GM12878 (cell line): ENCODE measurements at regions not wholly inside any gene's neighbourhood (a gene's known extent, or its start where the extent isn't known, plus 50 kb on each side); places are given as distances from the start of the nearest gene placed in this dataset.

Experiments used
- ATAC-seq: fragments of 200-7000 bp; cut with Tn5 transposase; 3 replicates; pipeline ENCODE4 v1.9.1; 2020; ENCODE audit warnings: mild to moderate bottlenecking, moderate library complexity
- BruUV-seq: library from RNA; stranded (reverse); fragments of 400-500 nt; replicated peaks from 2 replicates; lab custom pipeline; 2021; lab: Mats Ljungman, UMichigan
- CTCF ChIA-PET: fragments of 300-600 bp; sonication (Branson Sonifier 250); formaldehyde crosslinking; extraction: SDS; loops from one replicate; lab custom pipeline; 2021; ENCODE audit warnings: inconsistent platforms; lab: Yijun Ruan, JAX
- POLR2A ChIA-PET: fragments of 350-600 bp; formaldehyde crosslinking; extraction: SDS; loops from one replicate; lab custom pipeline; 2021; ENCODE audit warnings: inconsistent platforms; lab: Charles Lee
- RAD21 ChIA-PET: fragments of 300-600 bp; sonication (Branson Sonifier 250); formaldehyde crosslinking; loops from one replicate; lab custom pipeline; 2023; ENCODE audit warnings: antibody characterized with exemption; ENCODE audit not compliant: unreplicated experiment; lab: Charles Lee
- SMC1A ChIA-PET: fragments of 300-600 bp; sonication (Branson Sonifier 250); formaldehyde crosslinking; loops from one replicate; lab custom pipeline; 2023; ENCODE audit not compliant: unreplicated experiment, uncharacterized antibody; lab: Charles Lee
- DNase-seq: peaks from one replicate; pipeline ENCODE4 v3.0.0-alpha.2; 2011; ENCODE audit warnings: low read depth, low spot score
- FAIRE-seq: peaks from 3 replicates; lab custom pipeline; 2011; peaks lifted over from hg19 to GRCh38; lab: Jason Lieb, UNC
- H2AFZ ChIP-seq: 2 replicates; pipeline ENCODE4 v1.6.0; 2011; ENCODE audit warnings: low read depth, low read length, control low read depth; ENCODE audit not compliant: control insufficient read depth
- H3K27ac ChIP-seq: 2 replicates; pipeline ENCODE4 v1.5.1; 2011; ENCODE audit warnings: control low read depth; ENCODE audit not compliant: control insufficient read depth, insufficient read depth
- H3K27me3 ChIP-seq, 2 experiments: replicated peaks in 1 of 2; 2 replicates each; pipeline versions ENCODE4 v1.6.0 to v1.6.1; 2011; ENCODE audit warnings: low read length in 1 of 2; ENCODE audit not compliant: control insufficient read depth in 2 of 2, insufficient read depth in 2 of 2
- H3K36me3 ChIP-seq, 2 experiments: 2 replicates each; pipeline ENCODE4 v1.5.1; 2011; ENCODE audit warnings: low read length in 1 of 2; ENCODE audit not compliant: control insufficient read depth in 2 of 2, insufficient read depth in 2 of 2
- H3K4me1 ChIP-seq: 2 replicates; pipeline ENCODE4 v1.6.1; 2011; ENCODE audit warnings: mild to moderate bottlenecking, low read length, moderate library complexity, mixed read lengths; ENCODE audit not compliant: control insufficient read depth, insufficient read depth
- H3K4me2 ChIP-seq: 2 replicates; pipeline ENCODE4 v1.6.0; 2011; ENCODE audit warnings: control low read depth; ENCODE audit not compliant: control insufficient read depth, insufficient read depth
- H3K4me3 ChIP-seq: fragments of 200-600 bp; sonication (generic); 2 replicates; pipeline ENCODE4 v1.5.1; 2016
- H3K79me2 ChIP-seq: 2 replicates; pipeline ENCODE4 v1.6.0; 2011; ENCODE audit warnings: low read length; ENCODE audit not compliant: control insufficient read depth, insufficient read depth
- H3K9ac ChIP-seq: 2 replicates; pipeline ENCODE4 v1.8.0; 2011; ENCODE audit warnings: low read length, control low read depth, mixed read lengths; ENCODE audit not compliant: control insufficient read depth, insufficient read depth
- H3K9me3 ChIP-seq: replicated peaks from 3 replicates; pipeline ENCODE4 v1.5.1; 2011; ENCODE audit warnings: mild to moderate bottlenecking, low read length; ENCODE audit not compliant: control insufficient read depth, insufficient read depth
- H4K20me1 ChIP-seq: 2 replicates; pipeline ENCODE4 v1.6.0; 2011; ENCODE audit not compliant: control insufficient read depth, insufficient read depth
- CUX1 ChIP-seq: IDR thresholded peaks from 2 replicates; pipeline ENCODE4 v1.6.1; 2012; ENCODE audit warnings: improper control_type of control experiment, low read depth, low read length; ENCODE audit not compliant: insufficient replicate concordance
- EZH2 ChIP-seq: IDR thresholded peaks from 2 replicates; pipeline ENCODE4 v1.6.1; 2012; ENCODE audit warnings: low read depth, mild to moderate bottlenecking, control low read depth, inconsistent platforms, low read length, borderline replicate concordance; ENCODE audit not compliant: control insufficient read depth
- FOXM1 ChIP-seq: IDR thresholded peaks from 2 replicates; pipeline ENCODE4 v1.6.1; 2012; ENCODE audit warnings: low read depth, mild to moderate bottlenecking, inconsistent platforms, low read length, moderate library complexity
- IKZF2 ChIP-seq, 2 experiments: fragments of 450-650 bp; IDR thresholded peaks; 2 replicates each; pipeline ENCODE4 v1.6.1; 2017; ENCODE audit warnings: mild to moderate bottlenecking in 2 of 2, moderate library complexity in 2 of 2
- JUNB ChIP-seq: IDR thresholded peaks from 2 replicates; pipeline ENCODE4 v1.6.1; 2016; ENCODE audit warnings: antibody characterized with exemption, mild to moderate bottlenecking
- KDM1A ChIP-seq: fragments of 200-600 bp; sonication (generic); IDR thresholded peaks from 2 replicates; pipeline ENCODE4 v1.6.1; 2016; ENCODE audit warnings: borderline replicate concordance
- NFYB ChIP-seq: IDR thresholded peaks from 2 replicates; pipeline ENCODE4 v1.6.1; 2011; ENCODE audit warnings: low read depth, mild to moderate bottlenecking, low read length, improper control_type of control experiment, moderate library complexity; ENCODE audit not compliant: insufficient read depth
- PAX5 ChIP-seq: IDR thresholded peaks from 2 replicates; pipeline ENCODE4 v1.6.1; 2011; ENCODE audit warnings: low read depth, low read length, borderline replicate concordance
- TCF12 ChIP-seq: IDR thresholded peaks from 2 replicates; pipeline ENCODE4 v1.6.1; 2011; ENCODE audit warnings: low read depth, mild to moderate bottlenecking, low read length
- WGBS: methylation state at CpG from one replicate; pipeline ENCODE4 v1.1.6; 2016; ENCODE audit warnings: low lambda C conversion rate; ENCODE audit not compliant: insufficient replicate concordance, insufficient coverage; ENCODE audit errors: missing lambda C conversion rate; 5-methylcytosine and 5-hydroxymethylcytosine counted together
- in situ Hi-C: fragments of 300-500 bp; cut with MboI; formaldehyde crosslinking; loops from 9 replicates; pipeline ENCODE4 v1.14.3; 2018; ENCODE audit warnings: mixed read lengths
- intact Hi-C: fragments of 100-400 bp; cut with micrococcal nuclease; formaldehyde crosslinking; loops from one replicate; pipeline ENCODE4 v1.14.2; 2022; ENCODE audit not compliant: unreplicated experiment

- no peak overlapping the region for H3K9ac ChIP-seq
- no peaks in the 10 kb centered on the region for H3K36me3 ChIP-seq
- no peaks in the 10 kb centered on the region for H3K4me1 ChIP-seq
- ChIA-PET CTCF (interaction anchor here (0.9 kb wide), 1 partner anchor 75 kb away, joined by 3 read pairs; no protein-coding TSS in a partner anchor), SMC1A (no interaction called here), RAD21 (no interaction called here), POLR2A (no interaction called here)
- DNase-seq (no peak), ATAC-seq (no peak), FAIRE-seq (no peak)
- H3K79me2 ChIP-seq, result no peaks in the 10 kb centered on the region
- no peaks in the 10 kb centered on the region for H4K20me1 ChIP-seq
- intact Hi-C loops, result no loop called here
- no peak overlapping the region for H3K4me3 ChIP-seq
- H2AFZ ChIP-seq, result no peak overlapping the region
- under 1% methylated on average over 6 of the region's 6 CpGs for WGBS
- TF ChIP-seq TCF12 (no peak), FOXM1 (no peak), IKZF2 (IDR thresholded peaks at IDR 0.05) (no peak), CUX1 (no peak), KDM1A (no peak), PAX5 (no peak), NFYB (no peak), EZH2 (no peak), JUNB (no peak)
- H3K9me3 ChIP-seq, result no peaks in the 10 kb centered on the region
- in situ Hi-C loops, result no loop called here
- BruUV-seq, result no TSS peak
- no peak overlapping the region for H3K4me2 ChIP-seq
- H3K27me3 ChIP-seq, result no peaks in the 10 kb centered on the region
- no peak overlapping the region for H3K27ac ChIP-seq
Measured at GRCh38 chr3:82957696-82958095, 1196.3 kb upstream of the GBE1 start.
